NCI-H2029 (cell line): ENCODE measurements at regions not wholly inside any gene's neighbourhood (a gene's known extent, or its start where the extent isn't known, plus 50 kb on each side); places are given as distances from the start of the nearest gene placed in this dataset.
"Not testable (repeated sequence)": the region's sequence is repeated elsewhere in the genome, so short reads cannot be mapped to it uniquely, and the experiment has no call there.

Experiments
- DNase-seq: peaks from one replicate; lab custom pipeline; 2025; lab: John Stamatoyannopoulos, UW

- no peak for DNase-seq
These were observed 68.3 kb upstream of the LYZL2 start for GRCh38 chr10:30697806-30698205.

- DNase-seq: not testable (repeated sequence)
These were observed 67.7 kb upstream of the LYZL2 start for GRCh38 chr10:30697221-30697620.

GRCh38 chr10:30696416-30697185 lies 67.0 kb upstream of the LYZL2 start:
- DNase-seq: not testable (repeated sequence)

GRCh38 chr10:30695481-30696236 lies 66.1 kb upstream of the LYZL2 start:
- not testable (repeated sequence) for DNase-seq

- no peak for DNase-seq
These were observed 65.1 kb upstream of the LYZL2 start for GRCh38 chr10:30694518-30695228.

- DNase-seq: no peak
These were observed 62.1 kb upstream of the LYZL2 start for GRCh38 chr10:30691639-30692015.

- not testable (repeated sequence) for DNase-seq
These were observed 61.5 kb upstream of the LYZL2 start for GRCh38 chr10:30690948-30691638.

GRCh38 chr10:30688456-30688855 lies 58.9 kb upstream of the LYZL2 start:
- DNase-seq: no peak

- peak; percentile 33 for DNase-seq
These were observed 58.2 kb upstream of the LYZL2 start for GRCh38 chr10:30687698-30688213.

GRCh38 chr10:30686708-30687107 lies 57.2 kb upstream of the LYZL2 start:
- no peak for DNase-seq

GRCh38 chr10:30683496-30683895 lies 53.9 kb upstream of the LYZL2 start:
- DNase-seq: no peak

GRCh38 chr10:30682377-30683199 lies 53.0 kb upstream of the LYZL2 start:
- DNase-seq: not testable (repeated sequence)

GRCh38 chr10:30680908-30681307 lies 51.4 kb upstream of the LYZL2 start:
- no peak for DNase-seq
